Pancreas (tissue), 10 donors: ENCODE measurements at regions not wholly inside any gene's neighbourhood (a gene's known extent, or its start where the extent isn't known, plus 50 kb on each side); places are given as distances from the start of the nearest gene placed in this dataset.
"Not testable (repeated sequence)": the region's sequence is repeated elsewhere in the genome, so short reads cannot be mapped to it uniquely, and the experiment has no call there.

ENCODE experiments used
- ATAC-seq, 4 donors: fragments of 200-7000 bp; cut with Tn5 transposase; one replicate each; pipeline versions ENCODE4 v1.8.0 to v1.9.1; 2020; ENCODE audit warnings: mild to moderate bottlenecking in 4 of 4, moderate library complexity in 4 of 4
- DNase-seq, 6 donors: peaks; one replicate each; pipeline ENCODE4 v3.0.0-alpha.2; 2020
- FAIRE-seq: peaks from 2 replicates; lab custom pipeline; 2012; peaks lifted over from hg19 to GRCh38; lab: Jason Lieb, UNC
- H3K27ac ChIP-seq, 4 donors: fragments of 200-600 bp; sonication (generic); 1 replicate in 3 of 4; 2 replicates in 1 of 4; pipeline versions ENCODE4 v1.5.0 to v1.8.0; 2020
- H3K27me3 ChIP-seq, 4 donors: fragments of 200-600 bp; one replicate each; pipeline ENCODE4 v1.8.0; 2021
- H3K36me3 ChIP-seq, 3 donors: fragments of 200-600 bp; sonication (generic) in 1 of 3; one replicate each; pipeline versions ENCODE4 v1.5.0 to v1.8.0; 2020 to 2021
- H3K4me1 ChIP-seq, 3 donors: fragments of 200-600 bp; one replicate each; pipeline ENCODE4 v1.8.0; 2021
- H3K4me3 ChIP-seq, 4 donors: fragments of 200-600 bp; sonication (generic) in 2 of 4; one replicate each; pipeline versions ENCODE4 v1.5.0 to v1.8.0; 2020 to 2021
- H3K9me3 ChIP-seq, 4 donors: fragments of 200-600 bp; one replicate each; pipeline ENCODE4 v1.8.0; 2021
- WGBS, 2 donors: extraction: QIAGEN DNeasy Blood & Tissue Kit; methylation state at CpG; one replicate each; pipeline ENCODE4 v1.1.7; 2013; 5-methylcytosine and 5-hydroxymethylcytosine counted together
- intact Hi-C, 3 donors: fragments of 100-400 bp; cut with DNase I; formaldehyde crosslinking; loops; one replicate each; pipeline versions ENCODE4 v1.11.1 to v1.14.2; 2022
- donor health status: healthy with polysubstance abuse.
- donor health status: DM: no; HTN: no; CAD: no; lungs with moderate emphysema.
- donor health status: DM: no; HTN: no; CAD: no.
- donor health status: control.
- donor health status: control.
- donor health status: Bipolar disorder and iron deficiency.
- donor health status: DM: yes; HTN: yes; CAD: no.
- donor health status: DM: no; HTN: no; CAD: no.
- donor health status: DM: no; HTN: no; CAD: no.
- donor health status: DM: yes; HTN: yes; CAD: no.

DNA sequence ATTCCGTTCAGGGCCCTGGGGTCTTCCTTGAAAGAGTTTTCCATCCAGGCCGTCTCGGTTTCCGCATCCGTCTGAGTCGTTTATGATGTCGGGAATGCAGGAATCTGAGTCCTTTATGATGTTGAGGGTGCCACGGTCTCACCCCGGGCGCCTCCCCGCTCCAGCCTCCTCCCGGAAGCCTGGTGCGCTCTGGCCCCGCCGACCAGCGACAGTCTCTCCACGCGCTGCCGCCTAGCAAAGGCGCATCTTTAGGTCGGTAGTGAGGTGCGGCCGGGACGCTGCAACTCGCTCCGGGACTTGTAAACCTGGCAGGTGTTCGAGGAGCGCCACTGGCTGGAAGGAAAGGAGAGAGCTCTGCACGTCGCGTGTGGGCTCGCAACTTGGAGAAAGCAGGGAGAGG, 132.6 kb downstream of the FAM72C start:
- WGBS, 2 donors: 3 to 19% methylated on average over 3 to 5 of the region's 32 CpGs
- H3K36me3 ChIP-seq, FAIRE-seq, H3K9me3 ChIP-seq, H3K4me3 ChIP-seq, H3K27me3 ChIP-seq, H3K27ac ChIP-seq, H3K4me1 ChIP-seq, DNase-seq, intact Hi-C loops: not testable (repeated sequence)
- peak in 2 of 4 donors; percentile 38 to 71 for ATAC-seq

- H3K9me3 ChIP-seq, H3K4me1 ChIP-seq, DNase-seq, FAIRE-seq, H3K4me3 ChIP-seq, H3K27me3 ChIP-seq, intact Hi-C loops, H3K36me3 ChIP-seq, H3K27ac ChIP-seq: not testable (repeated sequence)
- peak in 1 of 4 donors; percentile 26 for ATAC-seq
- WGBS, 2 donors: 0% methylated on average over 2 of the region's 21 CpGs; no CpG with 5 or more reads in 1 of the 2 donors
These were observed 133.2 kb downstream of the FAM72C start for GRCh38 chr1:143838598-143838929.

DNA sequence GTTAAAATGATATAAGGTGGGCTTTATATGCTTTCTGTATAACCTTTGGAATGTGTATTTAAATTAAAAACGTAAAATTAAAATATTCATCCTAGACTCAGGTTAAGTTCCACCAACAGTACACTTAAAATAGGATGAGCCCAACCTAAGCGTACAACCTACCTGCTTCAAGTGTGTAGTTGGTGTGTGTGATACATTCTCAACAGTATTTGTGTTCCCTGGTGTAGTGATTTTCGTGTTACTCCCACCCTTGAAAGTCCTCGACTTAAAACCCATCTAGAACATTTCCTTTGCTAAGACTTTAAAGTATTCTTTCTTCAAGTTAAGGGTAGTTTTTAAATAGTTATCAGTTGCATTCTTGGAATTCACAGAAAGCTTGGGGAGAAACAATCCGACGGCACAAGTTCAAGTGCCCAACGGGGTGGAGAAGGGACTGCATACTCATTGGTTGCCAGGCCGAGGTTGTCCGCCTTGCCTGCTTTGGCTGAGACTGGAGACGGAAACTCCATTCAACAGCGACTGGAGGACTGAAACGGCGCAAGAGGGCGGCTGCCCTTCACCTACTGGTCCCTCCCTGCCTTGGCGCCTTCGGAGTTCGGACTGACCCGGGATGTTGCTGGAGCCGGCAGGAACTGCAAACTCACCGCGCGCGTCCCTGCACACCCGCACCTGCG, 133.7 kb downstream of the FAM72C start:
- H3K27ac ChIP-seq, intact Hi-C loops, H3K36me3 ChIP-seq, H3K27me3 ChIP-seq, DNase-seq, FAIRE-seq, H3K4me1 ChIP-seq, H3K9me3 ChIP-seq, H3K4me3 ChIP-seq: not testable (repeated sequence)
- ATAC-seq: peak in 1 of 4 donors; percentile 45
- 21 to 22% methylated on average over 22 to 25 of the region's 25 CpGs for WGBS, 2 donors

DNA sequence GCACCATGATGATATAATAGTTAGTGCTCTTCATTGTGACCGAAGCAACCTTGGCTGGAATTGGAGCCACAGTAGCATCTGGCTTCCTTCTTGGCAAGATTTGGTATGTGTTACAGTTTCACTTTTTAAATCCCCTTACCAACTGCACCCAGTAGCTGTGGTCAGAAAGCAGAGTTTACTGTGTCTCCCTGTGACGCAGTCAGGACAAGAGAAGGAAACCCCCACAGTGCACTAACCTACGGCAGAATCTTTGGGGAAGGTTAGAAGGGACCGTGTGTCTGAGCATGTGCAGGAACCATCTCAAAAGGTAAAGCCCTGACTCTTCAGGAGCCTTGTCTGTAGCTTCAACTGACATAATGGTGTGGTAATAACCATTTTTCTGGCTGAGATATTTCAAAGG, 138.4 kb downstream of the FAM72C start:
- FAIRE-seq, H3K4me1 ChIP-seq, DNase-seq, H3K27ac ChIP-seq, H3K36me3 ChIP-seq, ATAC-seq, H3K4me3 ChIP-seq, H3K9me3 ChIP-seq, H3K27me3 ChIP-seq, intact Hi-C loops: not testable (repeated sequence)
- 94% methylated on average over 2 of the region's 4 CpGs; no CpG with 5 or more reads in 1 of the 2 donors for WGBS, 2 donors

GRCh38 chr1:143832379-143832716, 139.4 kb downstream of the FAM72C start:
- H3K27me3 ChIP-seq, intact Hi-C loops, H3K9me3 ChIP-seq, H3K4me3 ChIP-seq, H3K36me3 ChIP-seq, H3K27ac ChIP-seq, H3K4me1 ChIP-seq, FAIRE-seq, DNase-seq: not testable (repeated sequence)
- ATAC-seq: peak in 1 of 4 donors; percentile 11
- WGBS, 2 donors: 91 to 93% methylated on average over 5 of the region's 5 CpGs

DNA sequence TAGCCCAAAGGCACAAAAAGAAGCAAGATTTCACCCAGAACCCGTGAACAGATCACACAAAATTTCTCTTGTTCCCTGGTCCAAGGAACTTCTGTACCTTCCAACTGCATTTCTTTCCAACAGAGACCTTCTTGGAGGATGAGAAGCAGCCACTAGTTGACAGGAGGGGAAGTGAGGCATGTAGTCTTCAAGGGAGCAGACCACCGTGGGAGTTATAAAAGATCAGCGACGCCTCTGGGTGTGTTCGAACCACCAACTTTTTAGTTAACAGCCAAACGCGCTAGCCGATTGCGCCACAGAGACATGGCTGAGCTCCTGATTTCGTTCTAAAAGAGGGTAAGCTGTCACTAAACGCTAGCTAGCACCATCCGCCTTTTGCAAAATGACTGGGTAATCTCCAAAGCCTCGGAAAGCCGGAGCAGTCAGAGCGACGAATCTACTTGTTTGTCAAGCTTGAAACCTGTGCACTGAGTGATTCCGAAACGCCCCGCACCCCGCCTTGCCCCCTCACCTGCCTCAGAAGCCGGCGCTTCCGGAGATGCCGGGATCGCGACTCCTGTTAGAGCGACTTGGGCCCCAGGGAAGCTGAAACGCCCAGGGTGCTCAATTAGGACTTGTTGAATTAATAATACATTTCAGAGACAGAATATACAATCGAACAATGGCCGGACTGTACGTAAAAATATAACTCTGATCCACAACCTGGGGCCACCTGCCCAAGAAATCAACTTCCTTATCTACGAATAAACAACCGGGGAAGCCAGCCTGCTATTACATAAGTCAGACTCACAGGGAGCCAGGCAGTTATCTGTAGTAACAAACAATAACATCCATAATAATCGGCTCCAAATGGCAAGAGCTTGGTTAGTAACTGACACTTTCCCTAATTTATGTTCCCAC, 140.1 kb downstream of the FAM72C start:
- H3K36me3 ChIP-seq, FAIRE-seq, H3K27me3 ChIP-seq, H3K27ac ChIP-seq, intact Hi-C loops, H3K4me1 ChIP-seq, H3K9me3 ChIP-seq, H3K4me3 ChIP-seq: not testable (repeated sequence)
- ATAC-seq (peak in 2 of 4 donors; percentile 73 to 78), DNase-seq (peak in 3 of 6 donors; percentile 1 to 15 (median 13))
- 4 to 5% methylated on average over 34 of the region's 34 CpGs for WGBS, 2 donors

DNA sequence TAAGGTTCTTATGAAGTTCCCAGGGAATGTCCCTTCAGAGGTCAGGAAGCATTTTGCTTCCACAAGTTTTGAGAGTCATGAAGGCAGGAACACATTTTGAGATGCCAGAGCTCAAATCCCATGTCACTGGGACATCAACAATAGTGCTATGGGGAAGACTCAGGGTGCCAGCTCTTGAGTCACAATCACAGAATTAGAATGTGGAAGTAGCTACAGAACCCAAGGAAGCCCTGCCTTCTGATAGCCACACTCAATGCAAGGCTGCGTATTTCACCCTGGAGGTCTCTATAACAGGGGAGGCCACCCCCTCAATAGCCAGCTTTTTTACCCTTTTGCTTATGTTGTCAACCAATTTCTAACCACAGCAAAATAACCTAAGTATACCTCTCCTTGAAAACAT, 145.6 kb downstream of the FAM72C start:
- H3K4me3 ChIP-seq, H3K36me3 ChIP-seq, DNase-seq, FAIRE-seq, H3K9me3 ChIP-seq, H3K4me1 ChIP-seq, H3K27me3 ChIP-seq, intact Hi-C loops, H3K27ac ChIP-seq: not testable (repeated sequence)
- WGBS, 2 donors: no CpG with 5 or more reads among the region's 1 CpG
- peak in 1 of 4 donors; percentile 67 for ATAC-seq

DNA sequence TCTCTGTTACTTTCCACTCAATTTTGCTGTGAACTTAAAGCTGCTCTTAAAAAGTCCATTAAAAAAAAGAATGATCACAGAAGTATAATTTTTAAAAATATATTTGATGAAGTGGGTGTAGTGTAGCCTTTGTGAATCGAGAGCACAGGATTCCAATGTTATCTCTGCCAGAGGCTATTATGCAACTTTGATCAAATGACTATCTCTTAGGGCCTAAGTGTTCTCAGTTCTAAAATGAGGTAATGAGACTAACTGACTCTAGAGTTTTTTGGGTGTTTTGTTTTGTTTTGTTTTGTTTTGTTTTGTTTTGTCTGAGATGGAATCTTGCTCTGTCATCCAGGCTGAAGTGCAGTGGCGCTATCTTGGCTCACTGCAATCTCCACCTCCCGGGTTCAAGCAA, 147.5 kb downstream of the FAM72C start:
- H3K9me3 ChIP-seq, intact Hi-C loops, ATAC-seq, H3K36me3 ChIP-seq, H3K4me3 ChIP-seq, FAIRE-seq, H3K4me1 ChIP-seq, H3K27ac ChIP-seq, H3K27me3 ChIP-seq, DNase-seq: not testable (repeated sequence)
- 36 to 55% methylated on average over 1 of the region's 3 CpGs for WGBS, 2 donors

- WGBS, 2 donors: no CpG with 5 or more reads among the region's 4 CpGs
- H3K27ac ChIP-seq, intact Hi-C loops, H3K4me3 ChIP-seq, DNase-seq, H3K27me3 ChIP-seq, H3K9me3 ChIP-seq, FAIRE-seq, H3K4me1 ChIP-seq, H3K36me3 ChIP-seq: not testable (repeated sequence)
- peak in 2 of 4 donors; percentile 53 to 82 for ATAC-seq
These were observed 151.7 kb downstream of the FAM72C start for GRCh38 chr1:143820058-143820457.

DNA sequence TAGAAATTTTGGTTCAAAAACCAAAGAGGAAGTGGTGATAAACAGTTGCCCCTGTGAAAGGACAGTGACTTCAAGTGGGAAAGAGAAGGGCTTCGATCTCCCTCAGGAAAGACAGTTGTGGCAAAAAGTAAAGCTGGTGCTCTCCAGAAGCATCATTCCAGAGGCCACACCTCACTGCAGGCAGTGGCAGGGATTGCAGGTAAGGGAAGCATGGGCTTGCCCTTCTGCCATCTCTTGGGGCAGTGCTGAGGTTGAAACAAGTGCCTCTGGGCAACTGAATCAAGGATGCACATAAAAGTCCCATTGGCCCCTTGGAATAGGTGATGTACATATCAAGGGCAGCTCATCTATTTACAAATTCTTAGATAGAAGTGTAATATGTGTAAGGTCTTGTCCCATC, 155.4 kb downstream of the FAM72C start:
- H3K36me3 ChIP-seq, H3K27me3 ChIP-seq, intact Hi-C loops, H3K27ac ChIP-seq, H3K4me3 ChIP-seq, DNase-seq, FAIRE-seq, H3K9me3 ChIP-seq, ATAC-seq, H3K4me1 ChIP-seq: not testable (repeated sequence)
- WGBS, 2 donors: no CpG with 5 or more reads among the region's 1 CpG

- H3K4me1 ChIP-seq, H3K27me3 ChIP-seq, H3K9me3 ChIP-seq, H3K36me3 ChIP-seq, FAIRE-seq, DNase-seq, intact Hi-C loops, H3K27ac ChIP-seq, H3K4me3 ChIP-seq: not testable (repeated sequence)
- peak in 3 of 4 donors; percentile 44 to 50 (median 46) for ATAC-seq
- WGBS, 2 donors: no CpG with 5 or more reads among the region's 4 CpGs
These were observed 166.4 kb downstream of the FAM72C start for GRCh38 chr1:143805374-143805773.

DNA sequence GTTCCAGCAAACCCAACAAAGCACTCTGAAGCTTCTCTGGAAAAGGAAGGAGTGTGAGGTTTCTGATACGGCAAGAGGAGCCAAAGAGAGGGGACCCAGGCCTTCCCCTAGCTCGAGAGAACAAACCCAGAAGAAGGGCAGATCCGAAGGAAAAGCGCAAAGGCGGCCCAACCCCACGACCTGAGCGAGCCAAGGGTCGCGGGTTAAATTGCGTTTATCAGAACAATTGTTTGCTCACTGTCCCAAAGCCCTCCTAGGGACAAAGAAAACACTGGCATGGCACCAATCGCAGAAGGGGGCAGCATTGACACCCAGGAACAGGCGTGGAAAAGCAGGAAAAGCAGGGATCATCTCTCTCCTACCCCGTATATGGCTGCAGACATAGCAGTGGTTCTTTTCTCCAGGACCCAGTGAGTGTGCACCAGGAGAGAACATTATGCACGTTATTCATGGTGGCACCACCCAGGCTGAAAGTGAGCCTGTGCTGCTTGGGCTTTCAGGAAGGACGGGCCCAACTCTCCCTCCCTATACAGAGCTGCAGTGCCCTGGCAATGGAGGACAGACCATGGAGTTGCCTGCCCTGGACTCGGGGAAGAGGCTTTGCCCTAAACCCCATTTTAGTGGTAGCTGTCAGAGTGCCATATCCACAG, 167.0 kb downstream of the FAM72C start:
- ATAC-seq: peak in 2 of 4 donors; percentile 11 to 12

More for the DNA sequence above, 167.0 kb downstream of the FAM72C start:
- H3K4me1 ChIP-seq, H3K27ac ChIP-seq, H3K36me3 ChIP-seq, intact Hi-C loops, H3K4me3 ChIP-seq, H3K27me3 ChIP-seq, FAIRE-seq, H3K9me3 ChIP-seq: not testable (repeated sequence)
- 28% methylated on average over 12 to 13 of the region's 16 CpGs for WGBS, 2 donors
- DNase-seq: peak in 1 of 6 donors; percentile 7
